Neuronal stem cell (in vitro differentiated cells): ENCODE measurements at regions not wholly inside any gene's neighbourhood (a gene's known extent, or its start where the extent isn't known, plus 50 kb on each side); places are given as distances from the start of the nearest gene placed in this dataset.

Source experiments
- DNase-seq: peaks from one replicate; pipeline ENCODE4 v3.0.0-alpha.2; 2013; ENCODE audit warnings: low spot score
- H2AFZ ChIP-seq: one replicate; pipeline ENCODE4 v1.6.1; 2013; ENCODE audit warnings: mild to moderate bottlenecking, low read length, inconsistent platforms
- H2AK5ac ChIP-seq: 2 replicates; pipeline ENCODE4 v1.6.1; 2013; ENCODE audit warnings: low read depth, mild to moderate bottlenecking, inconsistent platforms, low read length, moderate library complexity, mixed read lengths
- H2BK120ac ChIP-seq: 2 replicates; pipeline ENCODE4 v1.6.1; 2013; ENCODE audit warnings: low read depth, mild to moderate bottlenecking, inconsistent platforms, low read length, moderate library complexity, mixed read lengths
- H2BK12ac ChIP-seq: one replicate; pipeline ENCODE4 v1.6.1; 2013; ENCODE audit warnings: low read length, inconsistent platforms
- H2BK15ac ChIP-seq: 2 replicates; pipeline ENCODE4 v1.6.1; 2013; ENCODE audit warnings: mild to moderate bottlenecking, low read length, inconsistent platforms, mixed read lengths
- H2BK5ac ChIP-seq: one replicate; pipeline ENCODE4 v1.6.1; 2013; ENCODE audit warnings: inconsistent platforms, mild to moderate bottlenecking, low read length, moderate library complexity
- H3K14ac ChIP-seq: one replicate; pipeline ENCODE4 v1.6.1; 2013; ENCODE audit warnings: low read length, inconsistent platforms
- H3K18ac ChIP-seq: 2 replicates; pipeline ENCODE4 v1.6.1; 2013; ENCODE audit warnings: low read length, inconsistent platforms
- H3K23ac ChIP-seq: 2 replicates; pipeline ENCODE4 v1.6.1; 2013; ENCODE audit warnings: low read depth, mild to moderate bottlenecking, mixed read lengths, low read length, inconsistent platforms; ENCODE audit not compliant: poor library complexity
- H3K27ac ChIP-seq: replicated peaks from 3 replicates; pipeline ENCODE4 v1.5.1; 2013; ENCODE audit warnings: low read length, inconsistent platforms
- H3K27me3 ChIP-seq, 3 experiments: 2 replicates each; pipeline ENCODE4 v1.6.1; 2013; ENCODE audit warnings: low read length in 3 of 3, mild to moderate bottlenecking in 2 of 3, inconsistent platforms in 1 of 3, low read depth in 1 of 3, mixed read lengths in 1 of 3, moderate library complexity in 1 of 3; ENCODE audit not compliant: control insufficient read depth in 3 of 3, insufficient read depth in 3 of 3
- H3K36me3 ChIP-seq, 2 donors: replicated peaks in 1 of 2; 2 replicates each; pipeline ENCODE4 v1.6.1; 2013; ENCODE audit warnings: low read length in 2 of 2; ENCODE audit not compliant: control insufficient read depth in 2 of 2, insufficient read depth in 2 of 2
- H3K4ac ChIP-seq: 2 replicates; pipeline ENCODE4 v1.6.1; 2013; ENCODE audit warnings: inconsistent platforms, mild to moderate bottlenecking, low read length, moderate library complexity
- H3K4me1 ChIP-seq, 2 donors: 1 replicate in 1 of 2; 2 replicates in 1 of 2; pipeline ENCODE4 v1.6.1; 2013; ENCODE audit warnings: low read length in 2 of 2, low read depth in 1 of 2; ENCODE audit not compliant: control insufficient read depth in 2 of 2, insufficient read depth in 1 of 2
- H3K4me2 ChIP-seq: one replicate; pipeline ENCODE4 v1.6.1; 2013; ENCODE audit warnings: mild to moderate bottlenecking, low read length, inconsistent platforms; ENCODE audit not compliant: insufficient read depth, poor library complexity, severe bottlenecking
- H3K4me3 ChIP-seq, 2 donors: 2 replicates each; pipeline ENCODE4 v1.5.1; 2013; ENCODE audit warnings: low read length in 2 of 2, mild to moderate bottlenecking in 2 of 2, inconsistent platforms in 1 of 2, moderate library complexity in 1 of 2
- H3K79me1 ChIP-seq: one replicate; pipeline ENCODE4 v1.6.1; 2013; ENCODE audit warnings: low read depth, mild to moderate bottlenecking, inconsistent platforms, low read length, moderate library complexity
- H3K9ac ChIP-seq: one replicate; pipeline ENCODE4 v1.6.1; 2013; ENCODE audit warnings: mild to moderate bottlenecking, low read depth, low read length, inconsistent platforms; ENCODE audit not compliant: poor library complexity
- H3K9me3 ChIP-seq, 2 donors: replicated peaks in 1 of 2; 2 replicates each; pipeline versions ENCODE3 to v1.6.1; 2013; ENCODE audit warnings: low read length in 2 of 2, mild to moderate bottlenecking in 2 of 2, inconsistent platforms in 1 of 2, low read depth in 1 of 2, mixed read lengths in 1 of 2, moderate library complexity in 1 of 2; ENCODE audit not compliant: control insufficient read depth in 2 of 2, insufficient read depth in 1 of 2
- H4K8ac ChIP-seq: one replicate; pipeline ENCODE4 v1.6.1; 2013; ENCODE audit warnings: low read depth, mild to moderate bottlenecking, inconsistent platforms, low read length, moderate library complexity
- H4K91ac ChIP-seq: one replicate; pipeline ENCODE4 v1.6.1; 2013; ENCODE audit warnings: low read length, low read depth, mild to moderate bottlenecking, inconsistent platforms; ENCODE audit not compliant: poor library complexity
- WGBS, 2 donors: extraction: QIAGEN DNeasy Blood & Tissue Kit; methylation state at CpG; one replicate each; pipeline ENCODE4 v1.1.7; 2013; ENCODE audit warnings: missing lambda C conversion rate in 2 of 2, mixed read lengths in 1 of 2; ENCODE audit not compliant: insufficient read length in 2 of 2, insufficient replicate concordance in 1 of 2; ENCODE audit errors: extremely low coverage in 2 of 2; 5-methylcytosine and 5-hydroxymethylcytosine counted together

DNA sequence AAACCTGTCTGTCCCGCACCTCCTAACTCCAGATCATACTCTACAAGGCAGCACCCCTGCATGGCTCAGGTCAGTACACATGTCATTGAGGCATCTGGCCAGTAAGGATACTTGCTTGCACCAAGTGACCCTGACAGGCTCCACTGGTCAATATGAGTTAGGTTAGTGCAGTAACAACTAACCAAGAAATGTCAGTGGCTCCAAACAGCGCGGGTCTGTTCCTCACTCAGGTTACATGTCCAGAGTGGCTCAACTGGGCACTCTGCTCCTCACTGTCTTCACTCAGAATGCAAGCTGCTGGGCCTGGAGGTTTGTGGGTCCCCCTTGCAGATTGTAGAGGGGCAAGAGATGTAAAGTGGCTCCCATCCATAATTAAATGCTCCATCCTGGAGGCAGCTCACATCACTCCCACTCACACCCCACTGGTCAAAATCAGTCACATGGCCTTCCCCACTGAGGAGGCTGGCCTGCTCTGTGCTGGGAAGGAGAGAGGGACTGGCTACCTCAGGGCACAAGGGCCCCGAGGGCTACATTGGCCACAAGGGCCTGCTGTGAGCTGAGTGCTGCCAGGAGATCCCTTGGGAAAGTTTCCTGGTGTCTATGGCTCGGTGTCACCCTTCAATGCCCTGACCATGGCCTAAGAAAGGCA is 109.1 kb upstream of the GDF10 start:
- Histone ChIP-seq H2BK15ac (no peak overlapping the region), H2AFZ (no peak overlapping the region), H4K8ac (no peak overlapping the region), H3K36me3 (no peaks in the 10 kb centered on the region), H3K23ac (no peak overlapping the region), H3K9me3 (no peaks in the 10 kb centered on the region), H2BK12ac (no peak overlapping the region), H3K18ac (no peak overlapping the region), H3K4me3 (no peak overlapping the region), H3K27me3 (no peaks in the 10 kb centered on the region), H2BK5ac (no peak overlapping the region), H3K27ac (no peak overlapping the region), H3K9ac (no peak overlapping the region), H3K4me2 (no peak overlapping the region), H3K4me1 (no peaks in the 10 kb centered on the region), H4K91ac (no peak overlapping the region), H3K79me1 (no peaks in the 10 kb centered on the region), H2BK120ac (no peak overlapping the region), H2AK5ac (no peak overlapping the region), H3K14ac (no peak overlapping the region), H3K4ac (no peak overlapping the region)
- no peak for DNase-seq
- WGBS, 2 donors = no CpG with 5 or more reads among the region's 5 CpGs

- Histone ChIP-seq H2BK15ac (no peak overlapping the region), H2AFZ (no peak overlapping the region), H2BK5ac (no peak overlapping the region), H2BK12ac (no peak overlapping the region), H4K8ac (no peak overlapping the region), H3K4me3 (no peak overlapping the region), H3K9ac (no peak overlapping the region), H3K4ac (no peak overlapping the region), H3K9me3 (no peaks in the 10 kb centered on the region), H3K79me1 (no peaks in the 10 kb centered on the region), H2AK5ac (no peak overlapping the region), H3K27ac (no peak overlapping the region), H3K18ac (no peak overlapping the region), H3K23ac (peak overlapping the region; percentile 78), H4K91ac (no peak overlapping the region), H3K36me3 (no peaks in the 10 kb centered on the region), H2BK120ac (no peak overlapping the region), H3K14ac (no peak overlapping the region), H3K27me3 (no peaks in the 10 kb centered on the region), H3K4me2 (no peak overlapping the region), H3K4me1 (no peaks in the 10 kb centered on the region)
- WGBS, 2 donors = no CpG with 5 or more reads among the region's 2 CpGs
- no peak for DNase-seq
These were observed 107.7 kb upstream of the GDF10 start for GRCh38 chr10:47192273-47192672.

DNA sequence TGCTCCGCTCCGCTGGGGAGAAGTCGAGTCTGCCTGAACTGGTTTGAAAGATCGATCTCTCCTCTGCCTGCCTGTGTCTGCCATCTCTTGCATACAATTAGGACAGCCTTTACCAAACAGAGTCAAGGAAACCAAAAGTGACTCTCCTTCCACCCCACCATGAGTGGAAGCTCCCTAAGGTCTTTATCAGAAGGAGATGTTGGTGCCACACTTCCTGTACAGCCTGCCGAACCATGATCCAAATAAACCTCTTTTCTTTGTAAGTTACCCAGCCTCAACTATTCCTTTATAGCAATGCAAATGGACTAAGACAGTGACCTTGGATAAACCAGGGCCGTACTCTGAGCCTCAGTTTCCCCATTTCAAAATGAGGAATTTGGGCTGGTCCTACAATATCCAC is 106.3 kb upstream of the GDF10 start:
- Histone ChIP-seq H2BK15ac (no peak overlapping the region), H2BK5ac (no peak overlapping the region), H3K4me1 (no peaks in the 10 kb centered on the region), H2AFZ (no peak overlapping the region), H3K4ac (no peak overlapping the region), H3K4me2 (no peak overlapping the region), H3K9ac (no peak overlapping the region), H3K27ac (no peak overlapping the region), H4K8ac (no peak overlapping the region), H3K18ac (no peak overlapping the region), H3K79me1 (no peaks in the 10 kb centered on the region), H3K14ac (no peak overlapping the region), H2BK120ac (no peak overlapping the region), H3K4me3 (no peak overlapping the region), H3K23ac (no peak overlapping the region), H3K27me3 (no peaks in the 10 kb centered on the region), H3K36me3 (no peaks in the 10 kb centered on the region), H3K9me3 (no peaks in the 10 kb centered on the region), H4K91ac (no peak overlapping the region), H2BK12ac (no peak overlapping the region), H2AK5ac (no peak overlapping the region)
- DNase-seq = no peak
- no CpG with 5 or more reads among the region's 6 CpGs for WGBS, 2 donors

DNA sequence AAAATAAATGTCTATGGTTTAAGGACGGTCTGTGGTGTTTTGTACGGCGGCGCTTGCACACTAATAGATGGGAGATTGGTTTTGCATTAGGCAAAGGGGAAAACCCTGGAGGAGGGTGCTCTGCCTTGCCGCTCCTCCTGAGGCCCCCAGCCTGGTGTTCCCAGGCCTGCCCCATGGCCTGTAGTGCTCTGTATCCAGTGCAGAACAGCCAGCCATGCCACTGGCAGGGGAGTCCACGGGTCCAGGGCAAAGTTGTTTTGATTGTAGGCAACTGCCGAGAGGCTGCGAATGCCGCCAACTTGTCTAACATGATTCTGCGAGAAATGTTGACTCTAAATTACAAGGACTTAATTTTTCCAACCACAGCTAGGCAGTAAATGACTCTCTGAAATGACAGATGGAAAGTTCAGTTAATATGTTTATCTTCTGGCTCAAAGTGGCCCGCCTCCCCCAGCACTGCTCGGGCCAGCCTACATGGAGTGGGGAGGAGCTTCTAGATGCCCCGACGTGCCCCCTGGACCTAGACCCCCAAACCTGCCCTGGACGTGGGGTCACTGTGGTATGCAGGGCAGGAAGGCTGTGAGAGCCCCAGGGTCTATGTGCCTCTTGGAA is 104.6 kb upstream of the GDF10 start:
- Histone ChIP-seq H2BK12ac (no peak overlapping the region), H3K9me3 (no peaks in the 10 kb centered on the region), H3K27ac (no peak overlapping the region), H2BK15ac (no peak overlapping the region), H3K4me2 (no peak overlapping the region), H4K91ac (no peak overlapping the region), H2BK120ac (no peak overlapping the region), H3K9ac (no peak overlapping the region), H2AK5ac (no peak overlapping the region), H3K27me3 (no peaks in the 10 kb centered on the region), H2BK5ac (no peak overlapping the region), H3K23ac (no peak overlapping the region), H3K4ac (no peak overlapping the region), H3K36me3 (no peaks in the 10 kb centered on the region), H4K8ac (no peak overlapping the region), H3K14ac (no peak overlapping the region), H2AFZ (no peak overlapping the region), H3K18ac (no peak overlapping the region), H3K4me1 (no peaks in the 10 kb centered on the region), H3K79me1 (no peaks in the 10 kb centered on the region), H3K4me3 (no peak overlapping the region)
- no CpG with 5 or more reads among the region's 15 CpGs for WGBS, 2 donors
- no peak for DNase-seq
